ENCODE measurements at regions not wholly inside any gene's neighbourhood (a gene's known extent, or its start where the extent isn't known, plus 50 kb on each side); places are given as distances from the start of the nearest gene placed in this dataset.

DNA sequence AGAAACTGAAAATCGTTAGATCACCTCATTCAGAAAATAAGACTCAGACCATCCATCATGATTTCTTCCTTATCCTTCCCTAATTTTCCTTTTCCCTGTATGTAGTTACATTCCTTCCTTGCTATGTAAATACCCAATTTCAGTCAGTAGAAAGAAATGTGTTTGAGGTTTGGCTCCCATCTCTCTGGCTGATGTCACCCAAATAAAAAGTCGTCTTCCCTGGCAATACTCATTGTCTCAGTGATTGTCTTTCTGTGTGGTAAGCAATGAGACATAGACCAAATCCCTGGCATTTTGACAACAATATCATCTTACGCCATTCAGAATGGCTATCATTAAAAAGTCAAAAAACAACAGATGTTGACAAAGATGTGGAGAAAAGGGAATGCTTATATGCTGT lies 303.9 kb upstream of the EDIL3 start:
- no peak overlapping the region for H3K27ac ChIP-seq (replicated peaks in 1 of 4)

GRCh38 chr5:84685121-84685894 lies 300.6 kb upstream of the EDIL3 start:
- intact Hi-C loops (cut with DNase I): no loop called here
- H3K9me3 ChIP-seq: no peaks in the 10 kb centered on the region
- H3K4me1 ChIP-seq: no peaks in the 10 kb centered on the region
- H3K27ac ChIP-seq (replicated peaks in 1 of 4): no peak overlapping the region
- TF ChIP-seq POLR2AphosphoS5 (IDR thresholded peaks at IDR 0.05) (no peak), CTCF (IDR thresholded peaks at IDR 0.05) (no peak), POLR2A (IDR thresholded peaks at IDR 0.05; ENCODE audit: low read depth) (no peak), EP300 (IDR thresholded peaks at IDR 0.05) (no peak)
- no peaks in the 10 kb centered on the region for H3K36me3 ChIP-seq
- no peaks in the 10 kb centered on the region for H3K27me3 ChIP-seq
- WGBS: 48% methylated on average over 6 of the region's 6 CpGs
- DNase-seq (ENCODE audit: extremely low spot score): no peak
- H3K4me3 ChIP-seq: no peak overlapping the region

More for the DNA sequence above, 303.9 kb upstream of the EDIL3 start:
- intact Hi-C loops (cut with DNase I): no loop called here
- 36% methylated on average over 3 of the region's 3 CpGs for WGBS
- no peak for DNase-seq (ENCODE audit: extremely low spot score)
- Histone ChIP-seq H3K27me3 (no peaks in the 10 kb centered on the region), H3K36me3 (no peaks in the 10 kb centered on the region), H3K4me3 (no peak overlapping the region), H3K9me3 (no peaks in the 10 kb centered on the region), H3K4me1 (no peaks in the 10 kb centered on the region)
- TF ChIP-seq POLR2AphosphoS5 (IDR thresholded peaks at IDR 0.05): no peak
- TF ChIP-seq CTCF (IDR thresholded peaks at IDR 0.05): no peak
- TF ChIP-seq EP300 (IDR thresholded peaks at IDR 0.05): no peak
- TF ChIP-seq POLR2A (IDR thresholded peaks at IDR 0.05; ENCODE audit: low read depth): no peak

DNA sequence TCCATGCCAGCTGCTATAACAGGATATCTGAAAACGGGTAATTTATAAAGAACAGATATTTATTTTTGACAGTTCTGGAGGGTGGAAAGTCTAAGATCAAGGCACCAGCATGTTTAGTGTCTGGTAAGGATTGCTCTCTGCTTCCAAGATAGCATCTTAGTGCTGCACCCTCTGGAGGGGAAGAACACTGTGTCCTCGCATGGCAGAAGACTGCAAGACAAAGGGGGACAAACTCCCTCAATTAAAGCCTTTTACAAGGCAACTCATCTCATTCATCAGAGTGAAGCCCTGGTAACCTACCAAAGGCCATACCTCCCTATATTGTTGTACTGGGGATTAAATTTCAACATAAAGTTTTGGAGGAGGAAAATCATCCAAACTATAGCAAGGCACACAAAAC lies 298.9 kb upstream of the EDIL3 start:
- 78% methylated on average over 2 of the region's 2 CpGs for WGBS
- H3K36me3 ChIP-seq: no peaks in the 10 kb centered on the region
- no peaks in the 10 kb centered on the region for H3K27me3 ChIP-seq
- no peak overlapping the region for H3K27ac ChIP-seq (replicated peaks in 1 of 4)
- TF ChIP-seq EP300 (IDR thresholded peaks at IDR 0.05): no peak
- no peak for TF ChIP-seq CTCF (IDR thresholded peaks at IDR 0.05)
- intact Hi-C loops (cut with DNase I): no loop called here
- no peak for DNase-seq (ENCODE audit: extremely low spot score)
- no peaks in the 10 kb centered on the region for H3K9me3 ChIP-seq
- H3K4me1 ChIP-seq: no peaks in the 10 kb centered on the region
- H3K4me3 ChIP-seq: no peak overlapping the region

DNA sequence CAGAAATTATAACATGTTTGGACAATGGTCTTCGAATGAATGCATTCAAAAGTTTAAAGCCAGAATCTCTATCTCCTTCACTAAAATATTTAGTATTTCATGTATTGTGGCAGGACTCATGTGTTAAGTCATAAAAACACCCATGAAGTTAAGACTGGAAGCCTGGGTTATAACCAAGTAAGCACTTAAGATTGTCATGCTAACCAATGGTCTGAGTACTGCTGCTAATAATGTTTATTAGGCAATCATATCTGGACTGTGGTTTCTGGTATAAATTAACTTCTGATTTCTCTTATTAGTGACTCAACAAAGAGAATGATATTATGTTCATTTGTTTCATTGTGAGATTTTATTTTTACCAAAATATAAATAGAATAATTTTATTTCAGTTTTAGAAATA lies 297.9 kb upstream of the EDIL3 start:
- H3K27me3 ChIP-seq: no peaks in the 10 kb centered on the region
- H3K9me3 ChIP-seq: no peaks in the 10 kb centered on the region
- H3K4me1 ChIP-seq: no peaks in the 10 kb centered on the region
- no peak for TF ChIP-seq POLR2A (IDR thresholded peaks at IDR 0.05; ENCODE audit: low read depth)
- intact Hi-C loops (cut with DNase I): no loop called here
- WGBS: 75% methylated on average over 1 of the region's 1 CpG
- no peak for DNase-seq (ENCODE audit: extremely low spot score)
- H3K36me3 ChIP-seq: no peaks in the 10 kb centered on the region
- H3K4me3 ChIP-seq: no peak overlapping the region
- no peak overlapping the region for H3K27ac ChIP-seq (replicated peaks in 1 of 4)

DNA sequence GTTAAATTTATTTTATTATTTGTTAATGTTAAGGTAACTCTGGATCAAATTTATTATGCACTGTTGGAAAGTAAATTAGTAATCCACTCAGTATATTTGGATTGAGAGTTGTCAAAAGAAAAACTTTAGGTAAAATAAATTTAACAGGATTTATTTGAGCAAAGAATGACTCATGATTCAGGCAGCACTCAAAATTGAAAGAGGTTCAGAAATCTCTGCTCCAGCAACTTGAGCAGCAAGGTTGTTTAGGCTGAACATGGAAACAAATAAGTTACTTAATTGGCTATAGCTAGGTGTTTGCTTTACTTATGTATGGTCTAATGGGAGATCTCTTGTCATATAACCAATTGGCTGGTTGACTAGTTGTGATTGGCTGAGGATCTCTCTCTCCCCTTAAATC lies 296.2 kb upstream of the EDIL3 start:
- Histone ChIP-seq H3K4me1 (no peaks in the 10 kb centered on the region), H3K27ac (replicated peaks in 1 of 4) (no peak overlapping the region), H3K36me3 (no peaks in the 10 kb centered on the region), H3K4me3 (no peak overlapping the region), H3K9me3 (no peaks in the 10 kb centered on the region), H3K27me3 (no peaks in the 10 kb centered on the region)
- intact Hi-C loops (cut with DNase I): no loop called here
- DNase-seq (ENCODE audit: extremely low spot score): no peak
- TF ChIP-seq POLR2AphosphoS5 (IDR thresholded peaks at IDR 0.05) (no peak), CTCF (IDR thresholded peaks at IDR 0.05) (no peak), POLR2A (IDR thresholded peaks at IDR 0.05; ENCODE audit: low read depth) (no peak), EP300 (IDR thresholded peaks at IDR 0.05) (no peak)

Measured in esophagus muscularis mucosa (tissue), 4 donors.